Epidermal melanocyte (primary cell): ENCODE measurements at regions not wholly inside any gene's neighbourhood (a gene's known extent, or its start where the extent isn't known, plus 50 kb on each side); places are given as distances from the start of the nearest gene placed in this dataset.
A peak's percentile ranks its signal among the peaks of the same experiment; 100 is the strongest.

Source experiments
- DNase-seq: peaks from one replicate; pipeline ENCODE4 v3.0.0; 2011; ENCODE audit warnings: low spot score; ENCODE audit not compliant: insufficient read length

DNA sequence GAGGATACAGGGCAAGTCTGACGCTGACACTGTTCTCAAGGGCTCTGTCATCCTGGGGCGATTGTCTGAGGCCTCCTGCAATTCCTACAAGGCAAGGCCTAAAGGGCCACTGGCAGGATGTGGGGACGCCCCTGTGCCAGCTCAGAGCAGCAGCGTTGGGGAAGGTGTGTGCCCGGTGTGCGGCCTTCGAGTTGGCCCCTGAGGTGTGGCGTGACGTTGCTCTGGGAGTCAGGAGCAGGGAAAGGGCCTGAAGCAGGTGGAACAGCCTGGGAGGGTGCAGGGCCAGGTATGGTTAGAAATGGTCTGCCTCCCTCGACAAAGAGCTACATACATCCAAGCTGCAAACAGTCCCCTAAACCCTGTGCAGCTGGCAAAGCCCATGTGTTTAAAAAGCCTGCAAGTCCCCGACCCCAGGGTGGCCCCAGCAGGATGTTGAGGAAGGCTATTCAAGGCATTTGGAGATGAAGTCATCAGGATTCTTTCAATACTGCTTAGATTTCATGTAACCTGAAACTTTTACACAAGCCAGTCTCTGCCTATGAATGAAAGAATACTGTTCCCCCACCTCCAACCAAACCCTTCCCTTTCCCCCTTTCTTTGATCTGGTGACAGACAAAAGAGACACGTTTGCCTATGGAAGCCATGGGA, 142.5 kb upstream of the TNS3 start:
- DNase-seq, result peak; percentile 27

DNA sequence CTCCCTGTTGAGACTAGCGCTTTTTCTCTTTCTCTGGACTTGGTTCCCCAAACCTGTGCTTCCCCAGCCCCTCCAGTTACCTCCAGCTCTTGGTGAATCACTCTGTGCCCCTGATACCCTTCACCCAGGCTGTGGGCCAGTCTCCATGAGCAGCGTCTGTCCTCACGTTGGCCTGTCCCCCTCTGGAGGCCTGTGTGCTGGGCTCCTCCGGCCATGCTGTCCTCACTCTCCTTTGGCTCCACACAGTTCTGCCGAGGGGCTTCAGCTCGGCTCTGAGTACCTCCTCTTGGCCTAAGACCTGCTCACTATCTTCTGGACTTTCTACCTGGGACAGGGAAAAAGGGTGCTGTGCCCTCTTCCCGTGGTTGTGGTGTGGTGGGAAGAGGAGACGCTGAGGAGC, 140.2 kb upstream of the TNS3 start:
- DNase-seq, result no peak

DNA sequence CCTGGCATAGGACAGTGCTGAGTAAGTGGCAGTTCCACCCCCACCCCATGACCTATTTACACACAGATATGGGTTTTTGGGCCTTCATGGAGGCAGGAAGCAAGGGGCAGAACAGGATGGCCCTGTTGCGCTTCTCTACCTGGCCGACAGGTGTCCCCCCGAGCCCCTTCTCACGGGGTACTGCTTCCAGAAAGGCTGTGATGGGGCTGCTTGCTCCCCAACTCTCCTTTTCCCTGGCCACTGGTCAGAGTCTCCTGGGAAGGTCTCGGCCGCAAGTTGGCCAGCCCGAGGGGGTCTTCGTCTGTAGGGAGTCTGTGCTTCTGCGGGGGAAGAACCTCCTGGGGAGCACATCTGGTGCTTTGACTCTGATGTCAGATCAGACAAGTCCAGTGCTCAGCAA, 139.8 kb upstream of the TNS3 start:
- DNase-seq, result no peak

DNA sequence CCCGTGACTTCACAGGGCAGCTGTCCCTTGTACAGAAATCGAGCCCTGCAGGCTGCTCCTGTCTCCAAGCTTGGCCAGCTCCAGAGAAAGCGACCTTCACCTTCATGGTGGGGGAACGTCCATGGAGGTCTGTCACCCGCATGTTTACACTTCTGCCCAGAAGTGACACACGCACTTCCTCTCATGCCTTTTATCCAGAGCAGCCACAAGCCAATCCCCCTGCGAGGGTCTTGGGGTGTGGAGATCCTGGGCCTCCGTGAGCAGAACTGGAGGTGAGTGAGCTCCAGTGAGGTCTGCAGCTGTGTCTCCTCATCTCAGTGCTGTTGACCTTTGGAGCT, 139.0 kb upstream of the TNS3 start:
- DNase-seq, result no peak

DNA sequence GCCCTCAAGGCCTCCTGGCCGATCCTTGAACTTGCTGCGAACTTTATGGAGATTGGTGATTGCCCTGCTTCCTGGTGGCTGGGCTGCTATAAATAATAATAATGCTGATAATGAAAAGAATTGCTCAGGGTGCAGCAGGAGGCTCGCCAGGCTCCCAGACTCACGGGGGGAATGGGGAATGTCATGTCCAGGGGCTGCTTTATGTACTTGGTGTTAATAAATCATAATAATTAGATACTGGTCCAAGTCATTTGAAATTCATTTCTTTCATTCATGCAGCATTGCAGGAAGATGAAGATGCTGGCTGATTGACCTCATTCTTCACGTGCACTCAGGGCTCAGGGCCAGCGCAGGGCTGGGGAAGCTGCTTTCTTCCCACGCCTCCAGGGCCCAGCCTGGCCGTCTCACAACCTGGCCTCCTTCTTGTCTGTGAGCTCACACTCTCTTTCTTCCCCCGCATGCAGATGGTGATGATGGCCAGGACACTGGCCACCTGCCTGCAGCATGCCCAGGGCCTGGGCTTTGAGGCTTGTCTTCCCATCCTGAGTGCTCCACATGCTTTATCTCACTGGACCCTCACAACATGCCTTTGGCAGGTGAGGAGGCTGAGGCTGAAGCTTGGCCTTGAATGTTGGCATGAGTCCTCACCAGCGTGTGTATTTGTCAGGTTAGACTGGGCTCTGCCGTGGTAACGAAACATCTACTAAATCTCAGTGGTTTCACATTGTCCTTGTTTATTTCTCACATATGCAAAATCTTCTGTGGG, 138.4 kb upstream of the TNS3 start:
- no peak for DNase-seq

DNA sequence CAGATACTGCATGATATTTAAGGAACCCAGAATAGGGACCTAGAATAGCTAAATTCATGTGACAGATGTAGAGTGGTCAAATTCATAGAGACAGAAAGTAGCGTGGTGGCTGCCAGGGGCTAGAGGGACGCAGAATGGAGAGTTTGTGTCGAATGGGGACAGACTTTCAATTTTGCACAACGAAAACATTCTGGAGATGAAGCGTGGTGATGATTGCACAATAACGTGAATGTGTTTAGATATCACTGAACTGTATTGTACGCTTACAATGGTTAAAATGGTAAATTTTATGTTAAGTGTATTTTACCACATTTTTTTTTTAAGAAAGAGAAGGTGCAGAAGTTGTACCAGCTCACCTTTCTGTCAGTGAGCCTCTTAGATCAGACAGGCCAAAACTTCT, 137.8 kb upstream of the TNS3 start:
- DNase-seq, result no peak

DNA sequence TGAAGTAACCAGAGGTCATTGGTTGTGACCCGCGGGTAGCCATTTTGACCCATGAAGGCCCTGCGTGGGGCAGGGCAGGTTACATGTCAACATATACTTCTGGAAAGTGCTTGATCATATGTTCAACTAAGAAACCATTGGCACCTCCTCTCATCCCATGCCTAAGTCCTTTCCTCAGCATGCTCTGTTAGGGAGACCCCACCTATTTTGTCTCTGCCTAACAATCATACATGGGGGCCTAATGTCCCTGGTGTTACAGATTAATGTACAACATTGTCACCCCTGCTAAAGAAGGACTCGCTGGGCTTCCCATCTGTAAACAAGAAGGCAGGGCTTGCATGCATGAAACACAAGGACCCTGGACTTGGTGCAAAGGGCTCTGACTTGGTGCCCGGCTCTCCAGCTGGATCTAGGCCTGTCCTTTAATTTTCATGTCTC, 133.7 kb upstream of the TNS3 start:
- no peak for DNase-seq

DNA sequence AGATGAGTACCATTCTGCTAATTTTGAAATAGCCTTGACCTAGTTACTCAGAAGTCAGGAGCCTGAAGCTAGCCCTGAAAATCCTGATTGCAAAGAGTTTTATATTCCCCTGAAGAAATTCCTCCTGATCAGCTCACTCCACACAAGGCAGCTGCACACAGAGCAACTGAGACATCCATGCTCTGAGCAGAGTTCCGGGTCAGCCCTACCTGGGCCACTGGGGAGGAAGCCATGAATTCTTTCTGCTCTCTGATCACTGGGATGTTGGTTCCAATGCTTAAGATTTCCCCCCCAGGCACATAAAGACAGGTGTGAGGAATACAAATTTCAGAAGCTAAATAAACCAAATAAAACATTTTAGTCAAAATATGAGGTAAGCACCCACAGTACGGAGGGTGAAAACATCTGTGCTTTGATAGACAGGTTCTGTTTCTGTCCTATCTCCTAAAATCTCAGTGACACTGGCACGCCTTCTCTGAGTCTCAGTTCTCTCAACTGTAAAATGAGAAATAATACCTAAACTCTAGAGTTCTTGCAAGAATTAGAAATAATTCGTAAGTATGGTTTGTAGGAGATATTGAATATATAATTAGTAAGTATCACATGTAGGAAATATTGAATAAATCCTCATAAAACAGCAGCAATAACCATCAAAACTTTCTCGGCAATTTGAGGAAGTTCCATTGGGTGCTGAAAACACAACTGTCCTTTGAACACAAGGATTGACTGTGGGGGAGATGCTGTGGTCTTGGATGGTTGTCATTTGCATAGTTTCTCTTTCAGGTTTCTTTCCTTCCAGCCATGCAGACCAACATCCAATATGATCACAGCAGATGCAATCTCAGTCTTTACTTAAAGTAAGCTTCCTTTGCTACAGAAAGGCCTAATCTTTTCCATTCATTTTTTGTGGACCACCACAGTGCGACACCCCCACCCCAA, 133.0 kb upstream of the TNS3 start:
- DNase-seq, result no peak

DNA sequence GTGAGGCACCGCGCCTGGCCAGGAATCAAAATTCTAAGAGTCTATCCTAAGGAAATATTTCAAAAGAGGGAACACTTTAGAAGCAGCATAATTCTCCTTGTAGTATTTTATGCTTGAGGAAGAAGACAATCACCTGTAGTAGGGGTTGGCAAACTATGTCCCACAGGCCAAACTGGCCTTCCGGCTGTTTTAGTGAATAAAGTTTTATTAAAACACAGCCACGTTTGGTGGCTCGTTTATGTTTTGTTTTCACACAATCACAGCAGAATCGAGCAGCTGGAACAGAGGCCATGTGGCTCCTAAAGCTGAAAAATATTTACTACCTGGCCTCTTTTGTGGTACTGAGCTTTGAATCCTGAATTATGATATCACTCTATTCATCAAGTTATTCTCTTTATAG, 131.7 kb upstream of the TNS3 start:
- DNase-seq, result no peak

DNA sequence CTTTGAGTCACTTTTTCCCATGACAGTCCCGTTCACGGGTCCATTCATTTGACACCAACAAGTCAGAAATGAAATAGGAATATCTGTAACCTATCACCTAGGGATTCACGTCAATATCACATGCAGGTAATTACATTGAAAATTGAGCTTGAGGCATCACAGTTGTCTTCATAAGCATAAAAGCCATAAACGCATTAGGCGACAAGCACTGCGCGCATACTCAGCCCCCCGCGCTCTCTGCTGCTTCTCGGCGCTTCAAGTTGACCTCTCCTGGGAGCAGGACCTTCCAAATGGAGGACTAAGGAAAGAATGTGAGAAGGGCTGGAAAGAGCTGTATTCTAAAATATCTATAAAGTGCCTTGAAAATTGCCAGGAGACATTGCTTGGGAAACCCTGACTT, 130.5 kb upstream of the TNS3 start:
- no peak for DNase-seq

DNA sequence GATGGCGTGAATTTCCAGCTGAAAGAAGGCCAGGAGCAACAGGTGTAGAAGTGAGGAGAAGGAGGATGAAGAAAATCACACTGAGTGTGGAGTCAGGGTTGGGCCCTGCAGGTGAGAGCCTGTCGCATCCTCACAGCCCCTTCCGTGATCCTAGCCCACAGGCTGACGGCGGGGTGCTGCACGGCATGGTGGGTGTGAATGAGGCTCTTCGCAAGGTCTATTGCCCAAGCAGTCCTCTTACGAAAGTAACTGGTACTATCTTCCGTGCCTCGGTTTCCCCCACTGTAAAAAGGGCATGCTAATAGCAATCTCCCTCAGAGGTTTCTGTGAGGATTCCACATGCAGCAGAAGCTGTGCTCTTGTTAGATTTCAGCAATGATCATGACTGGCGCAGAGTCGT, 129.9 kb upstream of the TNS3 start:
- DNase-seq, result no peak

DNA sequence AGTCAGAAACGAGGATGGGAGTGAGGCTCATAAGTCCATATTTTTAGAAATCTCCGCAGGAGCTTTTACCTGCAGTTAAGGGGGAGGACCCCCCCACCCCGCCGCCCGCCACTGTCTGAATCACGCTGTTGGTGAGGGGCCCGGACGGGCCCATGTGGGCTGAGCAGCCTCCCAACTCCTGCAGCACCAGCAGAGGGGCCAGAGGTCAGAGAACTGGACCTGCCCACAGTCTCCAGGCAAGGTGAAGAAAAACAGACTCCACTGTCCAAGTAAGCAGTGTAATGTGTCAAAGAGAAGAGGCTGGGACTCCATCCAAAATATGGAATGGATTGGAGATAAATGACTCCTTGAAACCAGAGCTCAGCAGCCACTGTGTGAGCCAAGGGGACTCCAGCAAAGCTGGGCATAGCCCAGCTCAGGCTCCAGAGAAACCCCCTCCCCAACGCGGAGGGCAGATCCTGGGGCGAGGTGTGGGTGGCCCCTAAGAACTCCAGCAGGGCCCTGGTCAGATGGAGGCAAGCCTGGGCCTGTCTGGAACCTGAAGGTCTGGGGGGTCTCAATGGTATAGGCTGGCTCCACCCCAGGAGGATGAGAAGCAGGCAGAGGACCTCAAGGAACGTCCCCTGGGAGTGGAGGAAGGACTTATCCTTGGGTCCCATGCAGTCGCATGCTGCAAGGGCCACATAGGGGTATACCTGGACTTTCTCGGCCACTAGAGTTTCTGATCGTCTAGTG, 128.5 kb upstream of the TNS3 start:
- DNase-seq, result no peak

DNA sequence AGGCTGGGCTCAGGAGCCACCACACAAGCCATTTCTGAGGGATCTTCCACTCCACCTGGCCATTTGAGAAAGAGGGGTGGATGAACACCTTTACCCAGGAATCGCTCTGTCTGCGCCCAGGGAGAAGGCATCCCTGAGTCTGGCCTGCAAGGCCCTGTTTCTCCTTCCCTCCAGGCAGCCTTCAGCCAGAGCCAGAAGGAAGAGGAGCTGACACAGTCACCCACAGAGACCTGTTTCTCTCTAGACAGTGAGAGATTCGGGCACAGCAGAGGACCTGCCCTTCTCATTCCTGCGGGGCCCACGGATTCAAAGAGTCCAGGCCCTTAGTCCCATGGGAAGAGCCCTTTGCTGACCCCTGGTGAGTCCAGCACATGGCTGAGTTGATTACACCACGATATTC, 127.5 kb upstream of the TNS3 start:
- no peak for DNase-seq

DNA sequence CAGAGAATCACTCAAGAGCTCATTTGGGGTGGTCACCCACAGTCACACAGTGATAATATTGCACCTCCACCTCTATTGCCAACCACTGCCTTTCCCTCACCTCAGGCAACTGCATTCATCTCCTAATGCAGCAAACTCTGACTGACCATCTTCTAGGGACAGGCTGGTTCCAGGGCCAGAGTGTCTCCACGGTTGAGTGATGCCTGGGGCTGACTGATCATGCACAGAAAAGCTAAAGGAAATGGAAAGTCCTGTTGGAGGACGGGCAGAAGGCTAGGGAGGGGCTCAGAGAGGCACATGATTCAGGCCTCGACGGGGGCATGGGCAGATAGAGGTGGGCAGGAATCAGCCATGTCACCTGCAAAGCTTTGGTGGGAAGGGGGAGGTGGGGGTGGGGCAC, 127.1 kb upstream of the TNS3 start:
- no peak for DNase-seq

DNA sequence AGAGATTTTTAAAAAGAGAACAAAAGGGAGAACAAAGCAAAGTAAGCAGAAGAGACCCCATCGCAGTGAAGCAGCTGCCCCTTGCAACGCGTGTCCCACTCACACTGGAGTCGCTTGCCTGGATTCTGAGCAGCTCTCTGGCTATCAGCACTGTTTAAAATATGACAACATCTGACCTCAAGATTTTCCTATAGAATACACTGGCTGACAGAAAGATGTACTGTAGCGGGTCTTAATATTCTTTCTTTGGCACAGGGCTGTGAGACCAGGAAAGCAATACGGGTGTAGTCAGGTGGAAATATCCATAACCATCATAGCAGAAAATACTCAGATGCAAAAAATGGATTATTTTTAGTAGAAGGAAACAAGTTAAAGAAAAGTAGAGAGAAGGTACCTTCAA, 125.7 kb upstream of the TNS3 start:
- no peak for DNase-seq

DNA sequence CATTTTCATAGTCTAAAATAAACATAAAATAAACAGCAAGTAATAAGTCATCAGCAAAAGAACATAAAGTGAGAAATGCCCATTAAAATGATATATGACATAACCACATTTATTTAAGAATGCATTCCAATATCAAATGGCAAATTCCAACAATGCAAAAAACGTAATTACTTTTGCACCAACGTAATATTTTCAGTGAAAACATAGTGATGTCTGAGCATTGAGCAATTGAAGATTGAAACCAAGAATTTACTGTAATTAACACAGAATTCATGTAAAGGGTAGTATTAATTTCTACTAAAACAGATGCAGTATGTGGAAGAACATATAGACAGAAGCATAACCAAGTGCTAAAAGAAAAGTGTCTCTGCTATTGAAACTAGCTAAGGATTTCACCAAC, 123.0 kb upstream of the TNS3 start:
- no peak for DNase-seq

DNA sequence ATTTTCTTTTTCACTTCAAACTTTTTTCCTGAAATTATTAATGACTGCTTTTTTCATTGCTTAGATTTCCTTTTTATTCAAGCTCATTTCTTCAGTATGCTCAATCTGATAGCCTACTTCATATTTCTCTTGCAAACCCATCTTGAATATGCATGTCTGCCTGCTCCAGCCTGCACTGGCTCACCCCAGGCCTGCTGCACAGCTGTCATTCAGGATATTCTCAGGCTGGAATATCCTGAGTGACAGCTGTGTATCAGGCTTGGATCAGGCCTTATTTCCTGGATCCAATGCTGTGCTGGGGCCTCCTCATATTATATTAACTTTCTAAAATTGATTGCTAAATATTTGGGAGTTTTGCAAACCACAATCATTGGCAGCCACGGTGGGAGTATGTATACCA, 120.2 kb upstream of the TNS3 start:
- no peak for DNase-seq

DNA sequence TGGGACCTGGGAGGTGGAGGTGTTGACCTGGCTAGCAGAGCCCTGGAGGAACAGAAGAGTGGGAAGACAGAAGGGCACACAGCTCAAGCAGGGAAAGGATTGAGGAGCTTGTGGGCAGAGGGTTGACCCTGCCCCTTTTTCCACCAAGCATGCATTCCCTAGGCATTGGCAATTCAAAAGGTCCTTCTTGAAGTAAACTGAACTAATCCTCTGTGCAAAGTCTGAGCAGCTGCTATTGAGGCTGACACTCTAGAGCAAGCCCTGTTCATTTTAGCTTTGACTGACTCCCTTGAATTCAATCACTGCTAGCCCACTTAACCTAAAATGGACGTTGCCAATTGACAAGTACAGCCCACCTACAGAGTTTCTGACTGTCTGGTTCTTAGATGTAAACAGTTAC, 116.5 kb upstream of the TNS3 start:
- DNase-seq, result no peak

DNA sequence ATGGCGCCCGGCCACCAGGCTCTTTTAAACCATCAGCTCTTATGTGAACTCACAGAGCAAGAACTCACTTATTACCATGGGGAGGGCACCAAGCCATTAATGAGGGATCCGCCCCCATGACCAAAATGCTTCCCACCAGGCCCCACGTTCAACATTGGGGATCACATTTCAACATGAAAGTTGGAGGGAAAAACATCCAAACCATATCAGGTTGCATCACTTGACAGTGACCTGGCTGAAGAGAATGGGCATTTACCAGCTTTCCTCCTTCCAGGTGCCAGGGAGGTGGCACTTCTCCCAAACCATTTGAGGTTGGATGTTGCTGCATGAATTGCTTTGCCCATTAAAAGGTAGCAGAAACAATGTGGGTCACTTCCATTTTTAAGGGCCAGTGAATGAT, 115.6 kb upstream of the TNS3 start:
- DNase-seq, result no peak

DNA sequence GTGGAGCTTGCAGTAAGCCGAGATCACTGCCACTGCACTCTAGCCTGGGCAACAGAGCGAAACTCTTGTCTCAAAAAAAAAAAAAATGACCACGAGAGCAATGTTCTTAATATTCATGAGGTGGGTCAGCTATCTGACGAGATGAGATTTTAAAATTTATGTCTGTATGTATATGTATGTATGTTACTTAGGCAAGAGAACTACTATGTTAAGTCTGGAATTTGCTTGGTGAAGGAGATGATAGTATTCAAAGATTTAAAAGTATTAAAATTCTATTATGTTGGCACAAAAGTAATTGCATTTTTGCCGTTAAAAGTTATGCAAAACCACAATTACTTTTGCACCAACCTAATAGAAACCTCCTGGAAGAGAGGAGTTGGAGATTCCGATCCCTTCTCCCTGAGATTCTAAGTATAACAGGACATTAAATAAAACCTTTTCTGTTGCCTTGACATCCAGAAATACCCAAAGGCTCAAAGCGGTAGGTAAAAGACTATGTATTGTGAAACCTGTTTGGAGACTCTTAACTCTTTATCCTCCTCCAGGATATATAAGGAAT, 114.3 kb upstream of the TNS3 start:
- no peak for DNase-seq

DNA sequence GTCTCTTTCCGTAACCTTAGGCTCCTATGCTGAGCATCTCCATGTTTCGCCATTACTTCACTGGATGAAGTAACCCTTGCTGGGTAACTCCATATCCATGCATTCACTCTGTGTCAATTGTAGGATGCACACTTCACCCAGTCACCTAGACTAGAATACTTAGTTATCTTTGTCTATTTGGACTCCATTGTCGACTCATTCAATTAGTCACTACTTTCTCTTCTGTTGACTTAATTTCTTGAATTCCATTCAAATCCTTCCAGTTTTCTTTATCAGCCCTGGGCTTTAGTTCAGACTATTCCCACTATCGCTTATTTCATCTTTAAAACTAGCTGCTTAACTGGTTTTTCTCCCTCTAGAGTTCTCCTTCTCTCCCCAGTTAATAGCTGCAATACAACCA, 111.3 kb upstream of the TNS3 start:
- no peak for DNase-seq
